ENCODE measurements at regions not wholly inside any gene's neighbourhood (a gene's known extent, or its start where the extent isn't known, plus 50 kb on each side); places are given as distances from the start of the nearest gene placed in this dataset.

GRCh38 chr16:54588026-54588425 is 301.4 kb upstream of the IRX3 start (continued):
- TF ChIP-seq ETS1 (IDR thresholded peaks at IDR 0.05) (no peak), EZH2phosphoT487 (IDR thresholded peaks at IDR 0.05; ENCODE audit: unreplicated experiment) (no peak), JUNB (IDR thresholded peaks at IDR 0.05; ENCODE audit: unreplicated experiment) (no peak), POLR2AphosphoS5 (IDR thresholded peaks at IDR 0.05; ENCODE audit: low read depth) (no peak), CTCF (conservative IDR thresholded peaks at IDR 0.05; ENCODE audit: low read depth in 2 of 2) (no peak), ZNF331 (CRISPR knock-in tag; IDR thresholded peaks at IDR 0.05; ENCODE audit: low read depth) (no peak)

- no peak overlapping the region for H3K4me3 ChIP-seq
- no peaks in the 10 kb centered on the region for H3F3A ChIP-seq (replicated peaks; ENCODE audit: low read depth)
- Mint-ChIP-seq H3K4me1 (peaks cover 53% of the 10 kb centered on the region), H3K4me3 (no peak overlapping the region), H3K9me3 (no peaks in the 10 kb centered on the region), H3K36me3 (ENCODE audit: low read depth) (no peaks in the 10 kb centered on the region), H3K27ac (no peak overlapping the region), H3K27me3 (ENCODE audit: insufficient read depth, low read depth, poor library complexity) (peaks cover 22% of the 10 kb centered on the region)
- DNase-seq (ENCODE audit: low spot score) (no peak), ATAC-seq (no peak)
- H2AFZ ChIP-seq: no peak overlapping the region
- no peaks in the 10 kb centered on the region for H4K20me1 ChIP-seq (replicated peaks; ENCODE audit: insufficient read depth)
- no peaks in the 10 kb centered on the region for H3K9me2 ChIP-seq (ENCODE audit: insufficient read depth)
- no peak overlapping the region for H3K4me2 ChIP-seq
- no peak overlapping the region for H3K27ac ChIP-seq (ENCODE audit: low read depth)
- H3K79me2 ChIP-seq (replicated peaks; ENCODE audit: insufficient read depth): no peaks in the 10 kb centered on the region
- no peaks in the 10 kb centered on the region for H3K36me3 ChIP-seq (ENCODE audit: insufficient read depth)
- peaks cover 4% of the 10 kb centered on the region; the same call in 1 of the 2 replicates for H3K27me3 ChIP-seq (ENCODE audit: insufficient read depth)
- peaks cover 34% of the 10 kb centered on the region for H3K4me1 ChIP-seq (ENCODE audit: insufficient read depth)
- TF ChIP-seq EZH2 (IDR thresholded peaks at IDR 0.05; ENCODE audit: low read depth, unreplicated experiment) (no peak), NANOG (IDR thresholded peaks at IDR 0.05; ENCODE audit: borderline replicate concordance) (no peak), ZNF114 (CRISPR knock-in tag; IDR thresholded peaks at IDR 0.05) (no peak), STAT1 (IDR thresholded peaks at IDR 0.05; ENCODE audit: unreplicated experiment) (no peak), EZH2phosphoT487 (IDR thresholded peaks at IDR 0.05; ENCODE audit: unreplicated experiment) (no peak), ZNF331 (CRISPR knock-in tag; IDR thresholded peaks at IDR 0.05; ENCODE audit: low read depth) (no peak), ETS1 (IDR thresholded peaks at IDR 0.05) (no peak), REST (IDR thresholded peaks at IDR 0.05; ENCODE audit: unreplicated experiment) (no peak), POLR2AphosphoS5 (IDR thresholded peaks at IDR 0.05; ENCODE audit: low read depth) (no peak), CTCF (conservative IDR thresholded peaks at IDR 0.05; ENCODE audit: low read depth in 2 of 2) (no peak), JUNB (IDR thresholded peaks at IDR 0.05; ENCODE audit: unreplicated experiment) (no peak)
Measured at GRCh38 chr16:54587176-54587515, 300.6 kb upstream of the IRX3 start.
